PFSK-1 (cell line): ENCODE measurements at regions not wholly inside any gene's neighbourhood (a gene's known extent, or its start where the extent isn't known, plus 50 kb on each side); places are given as distances from the start of the nearest gene placed in this dataset.

ENCODE experiments used
- FOXP2 ChIP-seq: optimal IDR thresholded peaks from 2 replicates; pipeline ENCODE3; 2011; ENCODE audit warnings: borderline replicate concordance, control low read depth, inconsistent platforms; ENCODE audit not compliant: insufficient read depth; ENCODE audit errors: extremely low read length, extremely low read depth
- POLR2AphosphoS5 ChIP-seq: IDR thresholded peaks from 2 replicates; pipeline ENCODE4 v1.6.1; 2012; ENCODE audit warnings: low read depth, mild to moderate bottlenecking, control low read depth, low read length, moderate library complexity
- SIN3A ChIP-seq: IDR thresholded peaks from 2 replicates; pipeline ENCODE4 v1.6.1; 2012; ENCODE audit warnings: mild to moderate bottlenecking, low read length, moderate library complexity, borderline replicate concordance; ENCODE audit not compliant: insufficient read depth
- TAF1 ChIP-seq: IDR thresholded peaks from 2 replicates; pipeline ENCODE4 v1.6.1; 2012; ENCODE audit warnings: low read length, control low read depth, borderline replicate concordance; ENCODE audit not compliant: insufficient read depth
- TF ChIP-seq, protein P1 (sequence below), 2 experiments: IDR thresholded peaks; 2 replicates each; pipeline versions ENCODE4 v1.6.1 to v1.8.0; 2011 to 2012; ENCODE audit warnings: low read depth in 2 of 2, low read length in 2 of 2, control low read depth in 1 of 2, inconsistent platforms in 1 of 2, mild to moderate bottlenecking in 1 of 2, moderate library complexity in 1 of 2; ENCODE audit not compliant: insufficient read depth in 1 of 2

DNA sequence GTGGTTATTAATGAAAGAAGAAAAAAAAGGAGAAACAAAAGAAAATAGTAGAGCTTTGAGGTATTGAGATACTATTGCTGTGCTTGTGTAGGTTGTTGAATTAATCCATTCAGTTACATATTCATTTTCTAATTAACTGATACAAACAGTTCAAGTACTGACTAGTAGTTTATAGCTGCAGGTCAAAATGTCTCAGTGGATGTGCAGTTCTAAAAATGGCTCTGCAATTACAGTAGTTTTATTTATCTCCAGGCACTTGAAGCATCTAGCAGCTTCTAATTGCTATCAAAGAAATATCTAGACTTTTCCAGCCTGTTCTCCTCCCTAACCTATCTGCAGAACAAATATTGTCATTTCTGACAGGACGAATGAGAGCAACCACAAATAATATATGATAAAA, 1887.7 kb upstream of the PCDH7 start:
- TF ChIP-seq SIN3A (no peak), FOXP2 (no peak)

DNA sequence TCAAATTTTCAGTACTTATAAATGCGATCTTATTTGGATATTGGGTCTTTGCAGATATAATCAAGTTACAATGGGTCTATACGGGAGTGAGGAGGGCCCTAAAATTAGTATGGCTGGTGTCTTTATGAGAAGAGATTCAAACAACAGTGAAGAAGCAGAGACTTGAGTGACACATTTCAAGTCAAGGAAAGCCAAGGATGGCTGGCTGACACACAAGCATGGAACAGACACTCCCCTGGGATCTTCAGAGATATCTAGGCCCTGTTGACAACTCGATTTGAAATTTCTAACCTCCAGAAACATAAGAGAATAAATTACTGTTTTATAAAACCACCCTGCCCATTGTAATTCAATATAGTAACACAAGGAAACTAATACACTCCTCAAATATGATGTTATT, 1886.0 kb upstream of the PCDH7 start:
- TF ChIP-seq, protein P1, sequence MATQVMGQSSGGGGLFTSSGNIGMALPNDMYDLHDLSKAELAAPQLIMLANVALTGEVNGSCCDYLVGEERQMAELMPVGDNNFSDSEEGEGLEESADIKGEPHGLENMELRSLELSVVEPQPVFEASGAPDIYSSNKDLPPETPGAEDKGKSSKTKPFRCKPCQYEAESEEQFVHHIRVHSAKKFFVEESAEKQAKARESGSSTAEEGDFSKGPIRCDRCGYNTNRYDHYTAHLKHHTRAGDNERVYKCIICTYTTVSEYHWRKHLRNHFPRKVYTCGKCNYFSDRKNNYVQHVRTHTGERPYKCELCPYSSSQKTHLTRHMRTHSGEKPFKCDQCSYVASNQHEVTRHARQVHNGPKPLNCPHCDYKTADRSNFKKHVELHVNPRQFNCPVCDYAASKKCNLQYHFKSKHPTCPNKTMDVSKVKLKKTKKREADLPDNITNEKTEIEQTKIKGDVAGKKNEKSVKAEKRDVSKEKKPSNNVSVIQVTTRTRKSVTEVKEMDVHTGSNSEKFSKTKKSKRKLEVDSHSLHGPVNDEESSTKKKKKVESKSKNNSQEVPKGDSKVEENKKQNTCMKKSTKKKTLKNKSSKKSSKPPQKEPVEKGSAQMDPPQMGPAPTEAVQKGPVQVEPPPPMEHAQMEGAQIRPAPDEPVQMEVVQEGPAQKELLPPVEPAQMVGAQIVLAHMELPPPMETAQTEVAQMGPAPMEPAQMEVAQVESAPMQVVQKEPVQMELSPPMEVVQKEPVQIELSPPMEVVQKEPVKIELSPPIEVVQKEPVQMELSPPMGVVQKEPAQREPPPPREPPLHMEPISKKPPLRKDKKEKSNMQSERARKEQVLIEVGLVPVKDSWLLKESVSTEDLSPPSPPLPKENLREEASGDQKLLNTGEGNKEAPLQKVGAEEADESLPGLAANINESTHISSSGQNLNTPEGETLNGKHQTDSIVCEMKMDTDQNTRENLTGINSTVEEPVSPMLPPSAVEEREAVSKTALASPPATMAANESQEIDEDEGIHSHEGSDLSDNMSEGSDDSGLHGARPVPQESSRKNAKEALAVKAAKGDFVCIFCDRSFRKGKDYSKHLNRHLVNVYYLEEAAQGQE (IDR thresholded peaks at IDR 0.05; ENCODE audit: insufficient read depth in 1 of 2, low read depth in 2 of 2, low read length in 2 of 2), result no peak
- TF ChIP-seq FOXP2, result no peak
- TF ChIP-seq TAF1, result no peak
- TF ChIP-seq SIN3A, result no peak
- no peak for TF ChIP-seq POLR2AphosphoS5

DNA sequence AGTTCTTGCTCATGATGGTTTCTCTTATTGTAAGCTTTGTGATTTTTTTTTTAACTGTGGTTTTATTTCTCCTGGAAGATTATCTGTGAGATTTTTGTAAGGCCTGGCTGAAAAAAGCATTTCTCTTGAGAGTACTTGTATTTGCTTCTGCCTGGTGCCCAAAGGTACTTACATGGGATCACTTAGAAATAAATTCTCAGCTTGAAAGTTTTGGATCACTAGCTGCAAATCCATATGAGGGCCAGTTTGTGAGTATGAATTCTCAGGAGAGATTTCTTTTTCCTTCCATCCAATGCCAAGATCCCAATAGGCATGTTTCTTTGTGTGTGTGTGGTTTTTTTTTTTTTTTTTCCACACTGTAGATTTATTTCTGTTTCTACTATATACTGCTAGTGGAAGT, 1884.7 kb upstream of the PCDH7 start:
- TF ChIP-seq POLR2AphosphoS5 (no peak), SIN3A (no peak), TAF1 (no peak), FOXP2 (no peak)
- TF ChIP-seq, protein P1 (IDR thresholded peaks at IDR 0.05; ENCODE audit: insufficient read depth in 1 of 2, low read depth in 2 of 2, low read length in 2 of 2), result no peak

DNA sequence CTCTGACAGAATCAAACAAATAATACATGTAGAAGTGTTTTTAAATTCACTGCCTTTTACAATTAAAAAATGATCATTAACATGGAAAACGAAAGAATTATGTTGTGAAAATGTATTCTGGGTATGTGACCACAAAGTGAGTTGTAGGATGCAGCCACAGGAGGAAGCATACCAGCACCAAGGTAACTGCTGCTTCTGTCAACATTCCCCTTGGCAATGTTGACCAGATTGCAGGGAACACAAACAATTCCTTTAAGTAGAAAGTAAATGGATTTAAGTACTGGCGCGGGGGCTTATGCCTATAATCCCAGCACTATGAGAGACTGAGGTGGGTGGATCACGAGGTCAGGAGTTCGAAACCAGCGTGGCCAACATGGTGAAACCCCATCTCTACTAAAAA, 1877.9 kb upstream of the PCDH7 start:
- TF ChIP-seq SIN3A (no peak), FOXP2 (no peak), POLR2AphosphoS5 (no peak), TAF1 (no peak)
- TF ChIP-seq, protein P1 (IDR thresholded peaks at IDR 0.05; ENCODE audit: insufficient read depth in 1 of 2, low read depth in 2 of 2, low read length in 2 of 2), result no peak

DNA sequence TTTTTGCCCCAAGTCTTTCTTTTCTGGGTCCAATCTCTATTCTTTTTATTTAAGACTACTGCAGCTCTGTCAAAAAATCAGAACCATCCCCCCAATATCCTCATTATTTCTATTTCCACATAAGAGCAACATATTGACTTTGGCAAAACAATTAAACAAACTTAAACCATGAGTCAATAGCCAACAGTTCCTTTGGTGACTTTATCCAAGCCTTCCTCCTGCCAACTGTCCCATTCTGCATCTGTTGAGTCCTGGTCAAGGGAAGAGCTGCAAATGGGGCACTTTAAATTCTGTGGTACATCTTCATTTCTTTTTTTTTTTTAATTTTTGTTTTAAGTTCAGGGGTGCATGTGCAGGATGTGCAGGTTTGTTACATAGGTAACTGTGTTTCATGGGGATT, 1875.0 kb upstream of the PCDH7 start:
- TF ChIP-seq, protein P1 (IDR thresholded peaks at IDR 0.05; ENCODE audit: insufficient read depth in 1 of 2, low read depth in 2 of 2, low read length in 2 of 2), result no peak
- TF ChIP-seq TAF1 (no peak), FOXP2 (no peak), SIN3A (no peak), POLR2AphosphoS5 (no peak)
